Choroid plexus epithelial cell (primary cell): ENCODE measurements at regions not wholly inside any gene's neighbourhood (a gene's known extent, or its start where the extent isn't known, plus 50 kb on each side); places are given as distances from the start of the nearest gene placed in this dataset.

ENCODE experiments used
- DNase-seq: peaks from one replicate; pipeline ENCODE4 v3.0.0-alpha.2; 2010; ENCODE audit warnings: low read depth
- H3K4me3 ChIP-seq: 2 replicates; pipeline ENCODE4 v1.5.1; 2011; ENCODE audit warnings: low read depth, mild to moderate bottlenecking, control low read depth, low read length, moderate library complexity
- CTCF ChIP-seq: conservative IDR thresholded peaks from 2 replicates; pipeline ENCODE4 v1.5.1; 2011; ENCODE audit warnings: low read depth, mild to moderate bottlenecking, control low read depth, inconsistent platforms, low read length, moderate library complexity

GRCh38 chr10:84938117-84938905, 609.9 kb downstream of the CCSER2 start:
- H3K4me3 ChIP-seq = no peak overlapping the region
- TF ChIP-seq CTCF = no peak
- no peak for DNase-seq

GRCh38 chr10:84943541-84943940, 615.2 kb downstream of the CCSER2 start:
- no peak for DNase-seq
- TF ChIP-seq CTCF = no peak

GRCh38 chr10:84944187-84944586, 615.8 kb downstream of the CCSER2 start:
- TF ChIP-seq CTCF = no peak
- no peak overlapping the region for H3K4me3 ChIP-seq
- DNase-seq = no peak

More at GRCh38 chr10:84943541-84943940, 615.2 kb downstream of the CCSER2 start:
- no peak overlapping the region for H3K4me3 ChIP-seq

- no peak for TF ChIP-seq CTCF
- no peak overlapping the region for H3K4me3 ChIP-seq
- DNase-seq = no peak
These were observed 617.4 kb downstream of the CCSER2 start for GRCh38 chr10:84945791-84946190.

- no peak for TF ChIP-seq CTCF
- no peak for DNase-seq
- no peak overlapping the region for H3K4me3 ChIP-seq
These were observed 618.5 kb downstream of the CCSER2 start for GRCh38 chr10:84946904-84947303.

GRCh38 chr10:84948644-84949043, 620.3 kb downstream of the CCSER2 start:
- no peak overlapping the region for H3K4me3 ChIP-seq
- TF ChIP-seq CTCF = no peak
- no peak for DNase-seq

GRCh38 chr10:84951616-84952015, 623.2 kb downstream of the CCSER2 start:
- H3K4me3 ChIP-seq = no peak overlapping the region
- DNase-seq = no peak
- TF ChIP-seq CTCF = no peak
